Lung (tissue), 11 donors: ENCODE measurements at regions not wholly inside any gene's neighbourhood (a gene's known extent, or its start where the extent isn't known, plus 50 kb on each side); places are given as distances from the start of the nearest gene placed in this dataset.

ENCODE experiments used
- ATAC-seq: fragments of 200-7000 bp; cut with Tn5 transposase; one replicate; pipeline ENCODE4 v1.9.1; 2020; ENCODE audit warnings: moderate number of reproducible peaks; ENCODE audit not compliant: insufficient read depth, low FRiP score
- DNase-seq, 3 donors: peaks; one replicate each; pipeline ENCODE4 v3.0.0-alpha.2; 2013 to 2017
- H3K27ac ChIP-seq, 2 donors: one replicate each; pipeline ENCODE4 v1.5.1; 2013; ENCODE audit warnings: mild to moderate bottlenecking in 2 of 2, moderate library complexity in 2 of 2, control low read depth in 1 of 2, inconsistent platforms in 1 of 2, low read depth in 1 of 2, low read length in 1 of 2
- H3K27me3 ChIP-seq, 3 donors: one replicate each; pipeline ENCODE4 v1.5.1; 2013; ENCODE audit warnings: low read length in 2 of 3; ENCODE audit not compliant: control insufficient read depth in 3 of 3, insufficient read depth in 3 of 3
- H3K36me3 ChIP-seq, 4 donors: one replicate each; pipeline ENCODE4 v1.5.1; 2013; ENCODE audit warnings: low read length in 4 of 4, mild to moderate bottlenecking in 1 of 4, moderate library complexity in 1 of 4; ENCODE audit not compliant: control insufficient read depth in 4 of 4, insufficient read depth in 4 of 4
- H3K4me1 ChIP-seq, 5 donors: one replicate each; pipeline ENCODE4 v1.5.1; 2013; ENCODE audit warnings: low read length in 5 of 5, mild to moderate bottlenecking in 2 of 5, moderate library complexity in 1 of 5; ENCODE audit not compliant: control insufficient read depth in 5 of 5, insufficient read depth in 5 of 5
- H3K4me3 ChIP-seq: one replicate; pipeline ENCODE4 v1.5.1; 2013; ENCODE audit warnings: mild to moderate bottlenecking, control low read depth, moderate library complexity
- H3K9ac ChIP-seq, 2 donors: one replicate each; pipeline ENCODE4 v1.5.1; 2013; ENCODE audit warnings: low read length in 2 of 2, control low read depth in 1 of 2; ENCODE audit not compliant: insufficient read depth in 1 of 2
- H3K9me3 ChIP-seq, 4 donors: one replicate each; pipeline ENCODE4 v1.5.1; 2013; ENCODE audit warnings: low read length in 3 of 4, mild to moderate bottlenecking in 1 of 4, moderate library complexity in 1 of 4; ENCODE audit not compliant: control insufficient read depth in 4 of 4, insufficient read depth in 3 of 4
- CTCF ChIP-seq: IDR thresholded peaks from 2 replicates; pipeline ENCODE4 v1.5.1; 2012; ENCODE audit warnings: mild to moderate bottlenecking; ENCODE audit errors: control extremely low read depth, extremely low read depth
- WGBS, 2 donors: extraction: QIAGEN DNeasy Blood & Tissue Kit; methylation state at CpG; one replicate each; pipeline ENCODE4 v1.1.7; 2013; 5-methylcytosine and 5-hydroxymethylcytosine counted together
- donor health status: control.
- donor health status: control.
- donor health status: Bipolar disorder and iron deficiency.
- donor health status: healthy.
- donor health status: DM: yes; HTN: yes; CAD: no.

GRCh38 chr12:87363497-87364084, 665.6 kb downstream of the C12orf50 start:
- 93 to 95% methylated on average over 8 of the region's 8 CpGs for WGBS, 2 donors
- H3K9ac ChIP-seq: no peak overlapping the region
- H3K36me3 ChIP-seq: no peaks in the 10 kb centered on the region
- peaks cover 0 to 4% (median 0%) of the 10 kb centered on the region in 4 donors for H3K9me3 ChIP-seq
- no peak overlapping the region for H3K4me3 ChIP-seq
- TF ChIP-seq CTCF: no peak
- no peak for ATAC-seq
- DNase-seq: no peak
- no peak overlapping the region for H3K27ac ChIP-seq
- H3K27me3 ChIP-seq: no peaks in the 10 kb centered on the region
- H3K4me1 ChIP-seq: no peaks in the 10 kb centered on the region

- peaks cover 0 to 3% (median 0%) of the 10 kb centered on the region in 4 donors for H3K9me3 ChIP-seq
- DNase-seq (no peak), ATAC-seq (no peak)
- H3K27me3 ChIP-seq: no peaks in the 10 kb centered on the region
- no peak for TF ChIP-seq CTCF
- H3K4me3 ChIP-seq: no peak overlapping the region
- 87 to 91% methylated on average over 3 of the region's 3 CpGs for WGBS, 2 donors
- H3K9ac ChIP-seq: no peak overlapping the region
- H3K4me1 ChIP-seq: no peaks in the 10 kb centered on the region
- no peaks in the 10 kb centered on the region for H3K36me3 ChIP-seq
- H3K27ac ChIP-seq: no peak overlapping the region
Measured at GRCh38 chr12:87349681-87350080, 679.5 kb downstream of the C12orf50 start.

- Histone ChIP-seq H3K4me1 (no peaks in the 10 kb centered on the region), H3K36me3 (no peaks in the 10 kb centered on the region), H3K27ac (no peak overlapping the region), H3K4me3 (no peak overlapping the region), H3K9me3 (peaks cover 0 to 3% (median 0%) of the 10 kb centered on the region in 4 donors), H3K9ac (no peak overlapping the region), H3K27me3 (no peaks in the 10 kb centered on the region)
- 83 to 87% methylated on average over 3 of the region's 3 CpGs for WGBS, 2 donors
- no peak for DNase-seq
- no peak for TF ChIP-seq CTCF
- ATAC-seq: no peak
Measured at GRCh38 chr12:87348071-87348470, 681.1 kb downstream of the C12orf50 start.

GRCh38 chr12:87344699-87345098, 684.5 kb downstream of the C12orf50 start:
- no peak overlapping the region for H3K27ac ChIP-seq
- no peak for DNase-seq
- 65 to 67% methylated on average over 4 of the region's 4 CpGs for WGBS, 2 donors
- no peak for TF ChIP-seq CTCF
- H3K4me1 ChIP-seq: no peaks in the 10 kb centered on the region
- no peaks in the 10 kb centered on the region for H3K36me3 ChIP-seq
- ATAC-seq: no peak
- no peaks in the 10 kb centered on the region for H3K9me3 ChIP-seq
- no peak overlapping the region for H3K9ac ChIP-seq
- no peaks in the 10 kb centered on the region for H3K27me3 ChIP-seq
- no peak overlapping the region for H3K4me3 ChIP-seq
